HG03097 (cell line): ENCODE measurements at regions not wholly inside any gene's neighbourhood (a gene's known extent, or its start where the extent isn't known, plus 50 kb on each side); places are given as distances from the start of the nearest gene placed in this dataset.
"Not testable (repeated sequence)": the region's sequence is repeated elsewhere in the genome, so short reads cannot be mapped to it uniquely, and the experiment has no call there.

ENCODE experiments used
- ATAC-seq: cut with Tn5 transposase; IDR thresholded peaks from one replicate; pipeline ENCODE4 v1.9.1; 2021; ENCODE audit not compliant: unreplicated experiment, low FRiP score

DNA sequence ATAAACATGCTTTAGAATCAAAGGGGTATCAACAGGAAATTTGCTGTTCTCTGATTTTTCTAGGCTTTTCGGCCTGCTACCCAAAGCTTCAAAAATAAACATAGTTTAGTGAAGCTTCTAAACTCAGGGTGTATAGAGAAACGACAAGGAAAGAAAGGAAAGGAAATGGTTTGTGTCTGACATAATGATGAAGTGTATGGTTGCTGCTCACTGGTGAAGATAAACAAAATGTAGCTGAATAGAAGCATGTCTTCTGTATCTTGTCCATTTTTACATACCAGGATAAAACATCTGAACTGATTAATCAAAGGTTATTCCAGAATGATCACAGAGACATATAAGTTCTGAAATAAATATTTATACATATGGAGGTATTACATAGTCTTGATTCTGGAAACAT lies 1324.6 kb upstream of the NRXN1 start:
- ATAC-seq: no peak

DNA sequence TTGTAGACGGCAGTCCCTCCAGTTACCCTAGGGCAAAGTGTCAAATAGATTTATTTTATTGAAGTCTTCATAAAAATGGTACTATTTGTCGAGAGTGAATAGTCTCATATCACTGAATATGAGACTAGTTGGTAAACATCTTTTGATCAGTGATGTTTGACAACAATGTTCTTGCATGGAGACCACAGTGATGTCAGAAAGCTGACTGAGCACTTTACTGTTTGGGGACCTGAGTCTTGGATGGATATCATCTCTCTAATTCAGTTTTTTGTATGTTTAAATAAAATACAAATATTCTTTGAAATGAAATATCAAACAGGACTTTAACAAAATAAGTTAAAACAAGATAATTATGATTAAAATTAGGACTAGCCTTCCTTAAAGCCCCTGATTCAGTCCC lies 1315.4 kb upstream of the NRXN1 start:
- ATAC-seq: no peak

DNA sequence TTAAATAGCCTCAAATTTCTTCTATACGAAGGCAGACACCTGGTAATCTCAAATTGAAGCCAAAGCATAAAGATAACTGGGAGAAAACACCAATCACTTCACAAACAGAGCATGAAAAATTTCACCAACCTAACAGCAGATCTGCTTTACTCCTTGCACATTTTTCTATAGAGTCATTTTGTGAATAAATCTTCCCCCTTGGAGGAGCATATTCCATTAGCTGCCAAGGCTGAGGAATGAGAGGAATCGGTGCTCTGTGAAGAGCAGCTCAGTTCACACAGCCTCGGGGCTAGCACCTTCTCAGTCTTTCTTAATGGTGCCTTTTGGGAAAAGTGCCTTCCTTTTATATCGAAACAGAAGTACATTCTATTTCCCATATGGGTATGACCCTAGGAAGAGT lies 1313.7 kb upstream of the NRXN1 start:
- ATAC-seq: no peak

DNA sequence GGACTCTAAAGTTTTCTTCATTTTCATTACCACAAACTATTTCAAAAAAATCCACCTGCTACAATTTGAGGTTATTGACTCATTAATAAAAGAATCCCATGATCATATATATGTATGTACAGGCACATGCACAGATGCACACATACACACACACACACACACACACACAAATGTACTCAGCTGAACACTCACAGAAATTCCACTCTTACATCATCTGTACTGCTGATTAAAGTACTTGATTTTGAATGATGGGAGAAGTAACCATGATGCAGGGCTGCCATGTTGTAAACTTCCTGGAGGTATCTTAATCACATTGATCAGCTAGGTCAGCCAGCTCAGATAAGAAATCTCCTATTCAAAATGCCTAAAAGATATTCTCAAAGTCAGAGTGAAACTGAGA lies 1313.2 kb upstream of the NRXN1 start:
- no peak for ATAC-seq

DNA sequence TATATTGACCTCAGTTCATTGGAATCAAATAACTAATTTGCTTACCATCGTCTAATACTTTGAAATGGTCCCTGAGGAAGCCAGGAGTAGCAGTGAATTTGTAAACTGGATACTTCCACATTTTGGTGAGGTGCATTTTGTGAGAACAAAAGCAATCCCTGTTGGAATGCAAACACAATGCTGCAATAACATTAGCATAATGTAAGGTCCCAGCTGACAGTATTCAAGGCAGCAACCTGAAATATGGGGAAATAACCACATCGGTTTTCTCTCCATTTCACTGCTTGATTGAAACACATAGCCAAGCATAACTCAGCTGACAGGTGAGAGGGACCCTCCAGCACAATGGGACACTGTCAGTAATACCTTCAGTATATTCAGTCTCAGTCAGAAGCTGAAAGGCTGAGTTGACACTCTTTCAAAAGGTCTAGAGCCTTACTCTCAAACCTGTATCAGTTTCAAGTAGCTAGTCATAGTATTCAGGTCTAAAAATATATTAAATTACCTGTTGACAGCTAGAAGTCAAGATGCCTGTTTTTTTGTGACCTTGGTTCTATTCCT lies 1311.9 kb upstream of the NRXN1 start:
- ATAC-seq: no peak

DNA sequence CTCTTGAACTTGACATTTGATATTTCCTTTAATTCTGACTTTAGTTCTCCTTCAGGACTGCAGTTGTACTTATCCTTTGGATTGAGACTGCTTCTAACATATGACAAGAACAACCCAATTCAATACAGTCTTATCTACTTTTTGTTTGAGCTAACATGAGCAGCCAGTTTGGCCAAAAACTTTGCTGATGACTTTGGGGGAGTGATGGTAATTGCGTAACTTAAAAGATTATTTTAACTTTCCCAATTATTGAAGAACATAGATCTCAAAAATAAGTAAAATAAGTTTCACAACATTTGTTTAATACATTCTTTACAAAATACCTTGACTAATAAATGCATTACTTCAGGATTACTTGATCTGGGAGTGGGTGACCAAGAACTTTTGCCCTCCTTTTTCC lies 1311.1 kb upstream of the NRXN1 start:
- ATAC-seq: no peak

DNA sequence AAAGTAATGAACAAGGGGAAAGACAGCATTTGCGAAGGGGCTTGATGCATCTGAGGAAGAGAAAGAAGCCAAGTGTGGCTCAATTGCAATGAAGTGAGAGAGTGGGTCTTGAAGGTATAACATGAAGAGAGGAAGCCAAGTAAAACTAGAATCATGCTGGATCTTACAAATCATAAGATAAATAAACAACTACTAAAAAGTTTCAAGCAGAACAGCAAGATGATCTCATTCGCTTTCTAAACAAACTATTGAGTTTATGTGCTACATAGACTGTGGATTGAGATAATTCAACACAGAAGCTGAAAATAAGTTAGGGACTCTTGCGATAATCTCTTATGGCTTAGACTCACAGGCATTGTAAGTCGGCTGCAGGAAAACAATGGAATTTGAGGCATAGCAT lies 1310.5 kb upstream of the NRXN1 start:
- ATAC-seq: no peak

DNA sequence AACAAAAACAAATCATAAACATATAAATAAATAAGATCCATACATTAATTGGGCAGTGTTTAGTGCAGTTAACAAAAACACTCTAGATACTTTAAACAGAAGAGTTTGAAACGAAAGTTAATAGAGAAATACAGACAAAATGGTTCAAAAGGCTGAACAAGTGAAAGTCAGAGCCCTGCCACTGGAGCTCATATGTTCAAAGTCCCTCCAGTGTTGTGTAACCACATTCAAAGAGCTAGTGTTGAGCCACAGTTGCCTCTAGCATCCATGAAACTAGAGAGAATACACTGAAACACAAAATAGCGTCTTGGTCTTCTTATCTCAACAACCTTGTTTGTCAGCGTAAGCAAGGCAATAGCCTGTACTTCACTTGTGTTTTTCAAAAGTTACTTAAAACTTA lies 1309.8 kb upstream of the NRXN1 start:
- ATAC-seq: no peak

DNA sequence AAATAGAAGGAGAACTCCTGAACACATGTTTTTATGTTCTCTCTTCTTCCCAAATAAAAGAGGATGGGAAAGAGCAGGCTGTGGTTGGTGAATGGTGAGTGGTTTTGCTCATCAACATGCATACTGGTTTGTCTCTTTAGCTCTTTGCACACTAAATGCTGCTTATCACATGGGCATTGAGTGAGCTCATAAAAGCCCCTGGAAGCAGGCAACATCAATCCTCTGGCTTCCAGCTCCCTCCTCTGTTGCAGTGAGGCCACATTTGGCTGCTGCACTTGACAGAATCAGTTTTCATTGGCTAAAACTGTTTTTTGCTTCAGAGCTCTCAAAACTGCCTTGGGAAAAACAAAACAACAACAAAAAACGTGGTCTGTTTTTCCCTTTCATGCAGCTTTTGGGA lies 1308.2 kb upstream of the NRXN1 start:
- ATAC-seq: no peak

DNA sequence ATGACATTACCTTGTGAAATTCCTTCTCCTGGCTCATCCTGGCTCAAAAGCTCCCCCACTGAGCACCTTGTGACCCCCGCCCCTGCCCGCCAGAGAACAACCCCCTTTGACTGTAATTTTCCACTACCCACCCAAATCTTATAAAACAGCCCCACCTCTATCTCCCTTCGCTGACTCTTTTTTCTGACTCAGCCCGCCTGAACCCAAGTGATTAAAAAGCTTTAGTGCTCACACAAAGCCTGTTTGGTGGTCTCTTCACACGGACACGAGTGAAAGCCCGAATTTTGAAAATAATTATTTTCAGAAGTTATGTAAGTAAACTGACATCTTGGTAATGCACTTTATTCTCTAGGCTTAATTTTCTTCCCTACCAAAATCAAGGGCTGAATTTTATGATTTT lies 1305.9 kb upstream of the NRXN1 start:
- ATAC-seq: not testable (repeated sequence)

DNA sequence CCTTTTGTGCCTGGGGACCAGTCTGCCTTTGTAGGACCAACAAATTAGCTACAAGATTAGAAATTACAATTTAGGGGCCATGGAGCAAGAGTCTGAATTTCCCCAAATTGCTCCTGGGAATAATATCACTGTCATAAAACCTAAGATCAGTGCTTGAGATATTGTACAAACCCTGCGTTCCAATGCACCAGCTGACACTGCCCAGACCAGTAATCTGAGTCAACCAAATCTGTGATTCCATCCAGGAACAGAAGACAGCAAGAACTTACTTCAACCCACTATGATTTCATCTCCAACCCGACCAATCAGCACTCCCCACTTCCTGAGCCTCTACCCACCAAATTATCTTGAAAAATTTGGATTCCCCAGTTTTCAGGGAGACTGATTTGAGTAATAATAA lies 1305.0 kb upstream of the NRXN1 start:
- no peak for ATAC-seq

DNA sequence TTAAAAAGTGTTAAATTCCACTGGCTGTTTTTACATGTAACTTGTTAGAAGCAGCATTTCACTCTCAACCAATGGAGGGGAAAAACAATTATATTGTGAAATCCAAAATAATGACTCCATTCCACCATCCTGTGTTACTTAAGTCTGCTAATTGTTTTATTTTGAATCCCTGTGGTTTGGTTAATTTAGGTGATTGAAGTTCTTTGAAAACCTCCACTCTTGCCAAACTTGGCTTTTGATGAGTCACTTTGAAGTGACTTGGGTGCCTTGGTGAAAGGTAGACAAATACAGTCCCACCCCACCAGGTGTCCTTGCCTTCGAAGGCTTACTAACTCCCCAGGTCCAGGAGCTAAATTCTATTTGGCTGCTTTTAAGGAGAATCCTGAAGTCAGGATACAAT lies 1303.8 kb upstream of the NRXN1 start:
- no peak for ATAC-seq

DNA sequence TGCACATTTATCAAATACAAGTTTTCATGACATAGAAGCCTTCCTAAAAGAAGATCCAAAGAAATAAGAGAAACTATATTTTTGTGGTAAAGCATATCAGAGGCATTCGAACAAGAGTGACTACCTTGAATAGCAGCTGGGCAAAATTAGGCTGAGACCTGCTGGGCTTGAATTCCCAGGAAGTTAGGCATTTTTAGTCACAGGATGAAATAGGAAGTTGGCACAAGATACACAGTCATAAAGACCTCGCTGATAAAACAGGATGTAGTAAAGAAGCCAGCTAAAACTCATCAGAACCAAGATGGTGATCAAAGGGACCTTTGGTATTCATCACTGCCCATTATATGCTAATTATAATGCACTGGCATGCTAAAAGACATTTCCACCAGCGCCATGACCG lies 1302.3 kb upstream of the NRXN1 start:
- no peak for ATAC-seq

DNA sequence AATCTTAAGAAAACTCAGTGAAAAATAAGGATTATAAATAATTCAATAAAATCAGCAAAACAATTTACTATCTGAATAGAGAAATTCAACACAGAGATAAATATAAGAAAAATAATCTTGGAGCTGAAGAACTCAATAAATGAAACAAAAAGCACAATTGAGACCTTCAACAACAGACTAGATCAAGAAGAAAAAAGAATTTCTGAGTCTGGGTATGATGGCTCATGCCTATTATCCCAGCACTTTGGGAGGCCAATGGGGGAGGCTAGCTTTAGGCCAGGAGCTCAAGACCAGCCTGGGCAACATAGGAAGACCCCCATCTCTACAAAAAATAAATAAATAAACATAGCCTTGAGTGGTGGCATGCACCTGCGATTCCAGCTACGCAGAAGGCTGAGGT lies 1295.7 kb upstream of the NRXN1 start:
- no peak for ATAC-seq

DNA sequence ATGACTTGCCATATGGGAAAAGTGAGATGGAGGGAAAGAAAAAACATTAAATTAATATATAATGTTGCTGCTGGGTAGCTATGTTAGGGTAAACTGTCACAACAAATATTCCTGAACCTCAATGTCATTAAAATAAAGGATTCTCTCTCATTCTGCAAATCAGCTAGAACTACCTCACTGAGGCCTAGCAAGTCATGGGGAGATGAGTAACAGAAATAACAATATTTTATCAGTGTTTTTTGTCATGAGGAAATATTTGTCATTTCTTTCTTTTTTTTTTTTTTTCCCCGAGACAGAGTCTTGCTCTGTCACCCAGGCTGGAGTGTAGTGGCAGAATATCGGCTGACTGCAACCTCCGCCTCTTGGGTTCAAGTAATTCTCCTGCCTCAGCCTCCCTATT lies 1282.3 kb upstream of the NRXN1 start:
- no peak for ATAC-seq

DNA sequence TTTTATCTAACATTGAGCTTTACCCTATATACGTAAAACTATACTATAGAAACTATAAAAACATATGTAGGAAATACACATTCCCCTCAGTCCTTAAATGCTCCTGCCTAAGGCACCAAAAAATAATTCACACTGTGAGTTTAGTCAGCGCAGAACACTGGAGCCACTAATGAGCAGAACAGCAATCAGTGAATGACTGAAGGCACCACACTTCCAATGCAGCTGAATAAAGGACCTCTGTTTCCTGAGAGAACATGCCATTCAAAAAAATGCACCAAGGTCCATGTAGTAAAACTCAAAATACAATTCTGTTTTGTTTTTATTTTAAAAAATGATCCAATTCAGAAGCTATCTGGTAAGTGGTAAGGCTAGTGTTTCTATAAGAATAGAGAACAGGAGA lies 1280.6 kb upstream of the NRXN1 start:
- no peak for ATAC-seq

DNA sequence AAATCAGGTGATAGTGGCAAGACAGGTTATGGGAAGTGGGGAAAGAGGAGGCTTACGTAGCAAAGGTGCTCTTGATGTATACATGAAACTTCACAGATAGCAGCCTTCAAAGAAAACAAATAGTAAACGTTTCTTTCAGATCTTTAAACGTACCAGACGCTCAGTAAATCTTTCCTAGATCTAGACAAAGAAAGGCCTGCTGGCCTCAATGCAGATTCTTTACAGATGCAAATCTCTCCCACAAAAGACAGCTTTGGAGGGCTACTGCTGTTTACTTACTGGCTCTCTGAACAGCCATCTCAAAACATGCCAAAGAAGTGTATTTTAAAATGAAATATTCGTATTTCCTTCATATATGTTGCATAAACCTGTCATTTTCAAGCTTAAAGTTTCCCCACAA lies 1279.9 kb upstream of the NRXN1 start:
- ATAC-seq: no peak

DNA sequence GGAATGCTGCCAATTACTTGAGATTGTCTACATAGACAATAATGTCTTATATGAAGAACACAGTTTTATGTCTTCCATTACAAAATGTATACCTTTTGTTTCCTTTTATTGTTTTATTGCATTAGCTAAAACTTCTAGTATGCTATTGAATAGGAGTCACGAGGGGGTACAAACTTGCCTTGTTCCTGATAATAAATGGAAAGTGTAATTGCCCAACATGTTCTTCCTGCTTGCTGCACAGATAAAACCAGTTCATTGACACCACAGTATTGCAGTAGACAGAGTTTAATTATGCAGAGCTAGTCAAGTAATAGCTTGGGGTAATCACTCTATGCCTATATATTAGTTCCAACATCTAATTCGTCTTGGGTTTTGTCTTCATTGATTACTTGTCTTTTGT lies 1276.2 kb upstream of the NRXN1 start:
- ATAC-seq: no peak

DNA sequence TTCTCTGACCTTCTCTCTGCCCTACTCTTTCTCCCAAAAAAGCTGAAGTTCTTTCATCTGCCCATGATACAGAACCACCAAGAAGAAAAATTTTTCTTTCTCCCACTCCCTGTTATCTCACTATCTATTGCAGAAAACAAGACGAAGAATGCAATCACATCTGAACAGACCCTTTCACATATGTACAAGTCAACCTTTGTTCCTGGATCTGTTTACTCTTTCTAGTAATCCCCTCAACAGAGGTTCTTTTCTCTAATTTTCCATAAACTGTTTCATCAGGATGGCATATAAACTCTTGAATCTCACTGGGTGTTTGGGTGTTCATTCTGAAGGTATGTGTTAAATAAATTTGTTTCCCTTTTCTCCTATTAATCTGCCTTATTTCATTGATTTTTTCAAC lies 1262.7 kb upstream of the NRXN1 start:
- no peak for ATAC-seq

DNA sequence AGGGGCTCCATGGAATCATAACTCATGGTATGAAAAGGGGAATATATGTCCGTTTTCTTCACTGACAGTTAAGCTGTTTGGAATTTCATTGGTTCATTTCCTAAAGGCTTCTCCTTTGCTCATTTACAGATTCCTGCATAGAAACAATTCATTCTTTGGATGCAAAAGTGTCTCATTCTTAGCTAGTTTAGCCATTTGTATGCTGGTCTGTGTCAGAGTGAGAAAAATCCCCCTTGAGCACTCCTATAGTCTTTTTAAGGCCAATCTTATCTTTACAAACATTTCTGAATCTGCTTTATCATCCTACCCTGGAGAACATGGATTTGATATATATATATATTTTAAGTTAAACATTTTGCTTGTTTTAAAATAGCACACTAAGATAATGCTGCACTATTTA lies 1260.9 kb upstream of the NRXN1 start:
- ATAC-seq: no peak

DNA sequence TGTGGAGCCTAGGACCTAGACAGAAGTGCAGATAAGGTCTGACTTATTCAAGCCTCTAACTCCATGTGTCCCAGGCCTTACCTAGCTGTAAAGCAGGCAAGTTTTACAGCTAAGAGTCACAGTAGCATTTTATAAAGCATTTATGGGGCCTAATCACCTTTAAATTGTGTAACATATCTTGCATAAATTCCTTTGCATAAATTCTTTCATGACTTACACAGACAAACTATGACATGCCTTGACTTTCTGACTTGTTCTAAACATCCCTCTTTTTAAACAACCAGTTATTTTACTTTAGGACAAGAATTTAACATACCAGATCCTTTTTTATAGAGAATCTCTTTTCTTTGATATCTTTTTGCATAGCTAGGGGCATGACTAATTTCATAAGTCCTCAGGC lies 1257.8 kb upstream of the NRXN1 start:
- no peak for ATAC-seq

DNA sequence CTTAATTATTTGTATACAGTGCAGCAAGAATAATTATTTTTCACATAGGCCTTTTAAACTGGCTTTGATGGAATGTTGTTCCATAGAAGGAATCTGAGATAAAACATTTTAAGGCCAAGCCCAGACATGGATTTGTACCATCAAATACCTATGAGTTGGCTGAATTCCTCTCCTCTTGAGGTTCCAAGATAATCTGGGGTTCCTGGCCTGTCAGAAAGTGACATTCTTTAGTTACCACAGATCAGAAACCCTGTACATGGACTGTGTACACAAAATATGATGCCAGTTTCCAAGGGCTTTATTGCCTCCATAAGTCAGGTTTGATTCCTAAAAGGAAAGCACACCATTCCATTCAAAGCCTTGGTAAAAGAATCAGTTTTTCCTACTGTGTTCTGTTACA lies 1256.7 kb upstream of the NRXN1 start:
- ATAC-seq: no peak

DNA sequence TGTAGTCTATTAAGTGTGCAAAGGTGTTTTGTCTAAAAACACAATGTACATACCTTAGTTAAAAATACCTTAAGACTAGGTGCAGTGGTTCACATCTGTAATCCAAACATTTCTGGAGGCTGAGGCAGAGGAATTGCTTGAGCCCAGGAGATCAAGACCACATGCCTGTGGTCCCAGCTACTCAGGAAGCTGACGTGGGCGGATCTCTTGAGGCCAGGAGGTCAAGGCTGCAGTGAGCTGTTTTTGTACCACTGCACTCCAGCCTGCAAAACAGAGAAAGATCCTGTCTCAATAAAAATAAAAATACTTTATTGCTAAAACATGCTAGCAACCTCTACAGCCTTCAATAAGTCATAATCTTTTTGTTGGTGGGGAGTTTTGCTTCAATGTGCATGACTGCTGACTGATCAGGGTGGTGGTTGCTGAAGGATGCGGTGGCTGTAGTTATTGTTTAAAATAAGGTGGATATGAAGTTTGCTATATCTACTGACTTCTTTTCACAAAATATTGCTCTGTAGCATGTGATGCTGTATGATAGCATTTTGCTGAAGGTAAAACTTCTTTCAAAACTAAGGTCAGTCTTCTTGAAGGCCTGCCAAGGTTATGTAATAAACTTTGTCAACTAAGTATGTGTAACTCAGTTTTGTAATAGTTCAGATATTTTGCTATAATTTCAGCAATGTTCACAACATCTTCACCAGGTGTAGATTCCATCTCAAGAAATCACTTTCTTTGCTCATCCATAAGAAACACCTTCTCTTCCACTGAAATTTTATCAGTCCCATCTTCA lies 1238.0 kb upstream of the NRXN1 start:
- no peak for ATAC-seq
